PC-9 (cell line): ENCODE measurements at regions not wholly inside any gene's neighbourhood (a gene's known extent, or its start where the extent isn't known, plus 50 kb on each side); places are given as distances from the start of the nearest gene placed in this dataset.

Experiments used
- EZH2 ChIP-seq: fragments of 200-600 bp; sonication (generic); IDR thresholded peaks from 2 replicates; pipeline ENCODE4 v1.8.0; 2017; ENCODE audit warnings: antibody characterized with exemption, low read depth
- TF ChIP-seq, protein P1 (sequence below): fragments of 200-600 bp; sonication (generic); conservative IDR thresholded peaks from 2 replicates; pipeline ENCODE4 v1.6.1; 2017; ENCODE audit warnings: mixed run types, antibody characterized with exemption, mild to moderate bottlenecking, moderate library complexity

DNA sequence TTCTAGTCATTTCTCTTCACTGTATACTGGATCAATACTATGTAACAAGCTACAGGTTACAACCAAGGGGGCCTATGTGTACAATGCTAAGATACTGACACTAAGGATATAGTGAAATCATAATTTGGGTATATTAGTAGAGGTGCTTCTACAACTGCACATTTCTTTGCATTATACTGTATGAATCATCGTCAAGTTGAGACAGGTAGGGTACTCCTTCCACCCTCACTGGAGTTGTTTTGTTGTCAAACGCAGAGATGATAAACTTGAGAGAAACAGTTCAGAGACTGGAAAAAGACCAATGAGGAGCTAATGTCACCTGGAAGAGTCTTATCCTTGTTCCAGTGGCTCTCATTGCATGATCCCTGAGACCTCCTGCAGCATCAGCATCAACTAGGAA lies 208.2 kb upstream of the PRPS1L1 start:
- TF ChIP-seq, protein P1, sequence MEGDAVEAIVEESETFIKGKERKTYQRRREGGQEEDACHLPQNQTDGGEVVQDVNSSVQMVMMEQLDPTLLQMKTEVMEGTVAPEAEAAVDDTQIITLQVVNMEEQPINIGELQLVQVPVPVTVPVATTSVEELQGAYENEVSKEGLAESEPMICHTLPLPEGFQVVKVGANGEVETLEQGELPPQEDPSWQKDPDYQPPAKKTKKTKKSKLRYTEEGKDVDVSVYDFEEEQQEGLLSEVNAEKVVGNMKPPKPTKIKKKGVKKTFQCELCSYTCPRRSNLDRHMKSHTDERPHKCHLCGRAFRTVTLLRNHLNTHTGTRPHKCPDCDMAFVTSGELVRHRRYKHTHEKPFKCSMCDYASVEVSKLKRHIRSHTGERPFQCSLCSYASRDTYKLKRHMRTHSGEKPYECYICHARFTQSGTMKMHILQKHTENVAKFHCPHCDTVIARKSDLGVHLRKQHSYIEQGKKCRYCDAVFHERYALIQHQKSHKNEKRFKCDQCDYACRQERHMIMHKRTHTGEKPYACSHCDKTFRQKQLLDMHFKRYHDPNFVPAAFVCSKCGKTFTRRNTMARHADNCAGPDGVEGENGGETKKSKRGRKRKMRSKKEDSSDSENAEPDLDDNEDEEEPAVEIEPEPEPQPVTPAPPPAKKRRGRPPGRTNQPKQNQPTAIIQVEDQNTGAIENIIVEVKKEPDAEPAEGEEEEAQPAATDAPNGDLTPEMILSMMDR: no peak
- TF ChIP-seq EZH2: no peak
